Osteoblast (primary cell): ENCODE measurements at regions not wholly inside any gene's neighbourhood (a gene's known extent, or its start where the extent isn't known, plus 50 kb on each side); places are given as distances from the start of the nearest gene placed in this dataset.

Experiments
- DNase-seq: peaks from one replicate; pipeline ENCODE4 v3.0.0; 2011; ENCODE audit warnings: low spot score, mixed read lengths; ENCODE audit not compliant: insufficient read length; ENCODE audit errors: missing footprints
- H2AFZ ChIP-seq: 2 replicates; pipeline ENCODE4 v1.6.0; 2011; ENCODE audit warnings: mild to moderate bottlenecking, low read length
- H3K27ac ChIP-seq: 2 replicates; pipeline ENCODE4 v1.5.1; 2011; ENCODE audit warnings: mild to moderate bottlenecking, low read depth, low read length, moderate library complexity
- H3K27me3 ChIP-seq: 2 replicates; pipeline ENCODE4 v1.6.0; 2012; ENCODE audit warnings: mild to moderate bottlenecking, control low read depth, inconsistent platforms, low read length, moderate library complexity; ENCODE audit not compliant: insufficient read depth
- H3K36me3 ChIP-seq: 2 replicates; pipeline ENCODE4 v1.5.1; 2011; ENCODE audit warnings: mild to moderate bottlenecking, low read length, control low read depth, moderate library complexity; ENCODE audit not compliant: insufficient read depth
- H3K4me1 ChIP-seq: 2 replicates; pipeline ENCODE4 v1.5.1; 2011; ENCODE audit warnings: mild to moderate bottlenecking, low read length, control low read depth, moderate library complexity; ENCODE audit not compliant: insufficient read depth
- H3K4me2 ChIP-seq: 2 replicates; pipeline ENCODE4 v1.6.0; 2011; ENCODE audit warnings: mild to moderate bottlenecking, low read length; ENCODE audit not compliant: insufficient read depth
- H3K4me3 ChIP-seq: fragments of 200-600 bp; sonication (generic); 3 replicates; pipeline ENCODE4 v1.5.1; 2012; ENCODE audit warnings: mild to moderate bottlenecking, low read length, inconsistent platforms; ENCODE audit not compliant: insufficient read depth
- H3K79me2 ChIP-seq: 2 replicates; pipeline ENCODE4 v1.6.0; 2012; ENCODE audit warnings: mild to moderate bottlenecking, low read length, control low read depth, inconsistent platforms; ENCODE audit not compliant: insufficient read depth
- H3K9me3 ChIP-seq: 2 replicates; pipeline ENCODE4 v1.5.1; 2011; ENCODE audit warnings: low read depth, low read length, control low read depth
- H4K20me1 ChIP-seq: 2 replicates; pipeline ENCODE4 v1.6.0; 2012; ENCODE audit warnings: mild to moderate bottlenecking, low read length, control low read depth; ENCODE audit not compliant: insufficient read depth
- TF ChIP-seq, protein P1 (sequence below): IDR thresholded peaks from 2 replicates; pipeline ENCODE4 v1.5.1; 2011; ENCODE audit warnings: mild to moderate bottlenecking, low read depth, low read length, moderate library complexity; ENCODE audit errors: extremely low read depth

DNA sequence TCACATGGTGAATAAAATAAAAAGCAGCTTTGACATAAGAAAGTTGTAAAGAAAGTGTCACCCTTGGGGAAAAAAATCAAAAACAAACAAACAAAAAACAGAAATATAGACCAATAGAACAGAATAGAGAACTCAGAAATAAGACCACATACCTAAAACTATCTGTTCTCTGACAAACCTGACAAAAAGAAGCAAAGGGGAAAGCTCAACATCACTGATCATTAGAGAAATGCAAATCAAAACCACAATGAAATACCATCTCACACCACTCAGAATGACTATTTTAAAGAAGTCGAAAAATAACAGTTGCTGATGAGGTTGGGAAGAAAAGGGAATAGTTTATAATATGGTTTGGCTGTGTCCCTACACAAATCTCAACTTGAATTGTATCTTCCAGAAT, 159.1 kb downstream of the TINAG start:
- no peak overlapping the region for H3K4me3 ChIP-seq
- H3K4me2 ChIP-seq = no peak overlapping the region
- no peak for DNase-seq
- no peaks in the 10 kb centered on the region for H3K79me2 ChIP-seq
- H3K9me3 ChIP-seq = no peaks in the 10 kb centered on the region
- H3K27me3 ChIP-seq = no peaks in the 10 kb centered on the region
- H2AFZ ChIP-seq = no peak overlapping the region
- TF ChIP-seq, protein P1, sequence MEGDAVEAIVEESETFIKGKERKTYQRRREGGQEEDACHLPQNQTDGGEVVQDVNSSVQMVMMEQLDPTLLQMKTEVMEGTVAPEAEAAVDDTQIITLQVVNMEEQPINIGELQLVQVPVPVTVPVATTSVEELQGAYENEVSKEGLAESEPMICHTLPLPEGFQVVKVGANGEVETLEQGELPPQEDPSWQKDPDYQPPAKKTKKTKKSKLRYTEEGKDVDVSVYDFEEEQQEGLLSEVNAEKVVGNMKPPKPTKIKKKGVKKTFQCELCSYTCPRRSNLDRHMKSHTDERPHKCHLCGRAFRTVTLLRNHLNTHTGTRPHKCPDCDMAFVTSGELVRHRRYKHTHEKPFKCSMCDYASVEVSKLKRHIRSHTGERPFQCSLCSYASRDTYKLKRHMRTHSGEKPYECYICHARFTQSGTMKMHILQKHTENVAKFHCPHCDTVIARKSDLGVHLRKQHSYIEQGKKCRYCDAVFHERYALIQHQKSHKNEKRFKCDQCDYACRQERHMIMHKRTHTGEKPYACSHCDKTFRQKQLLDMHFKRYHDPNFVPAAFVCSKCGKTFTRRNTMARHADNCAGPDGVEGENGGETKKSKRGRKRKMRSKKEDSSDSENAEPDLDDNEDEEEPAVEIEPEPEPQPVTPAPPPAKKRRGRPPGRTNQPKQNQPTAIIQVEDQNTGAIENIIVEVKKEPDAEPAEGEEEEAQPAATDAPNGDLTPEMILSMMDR = no peak
- no peaks in the 10 kb centered on the region for H3K4me1 ChIP-seq
- H4K20me1 ChIP-seq = no peaks in the 10 kb centered on the region
- H3K36me3 ChIP-seq = no peaks in the 10 kb centered on the region
- H3K27ac ChIP-seq = no peak overlapping the region

DNA sequence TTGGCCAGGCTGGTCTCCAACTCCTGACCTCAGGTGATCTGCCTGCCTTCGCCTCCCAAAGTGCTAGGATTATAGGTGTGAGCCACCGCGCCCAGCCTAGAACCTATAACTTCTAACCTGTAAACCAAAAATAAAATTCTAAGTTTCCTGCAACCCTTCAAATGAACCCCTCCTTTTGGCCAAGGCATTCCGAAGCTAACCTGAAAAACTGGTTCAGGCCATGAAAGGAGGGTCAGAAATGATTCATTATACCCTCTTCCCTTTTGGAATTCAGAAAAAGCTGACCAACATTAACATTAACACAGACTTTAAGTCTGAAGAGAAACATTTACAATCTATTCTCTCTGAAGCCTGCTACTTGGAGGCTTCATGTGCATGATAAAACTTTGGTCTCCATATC, 165.1 kb downstream of the TINAG start:
- no peak overlapping the region for H3K27ac ChIP-seq
- no peak for DNase-seq
- no peaks in the 10 kb centered on the region for H4K20me1 ChIP-seq
- no peaks in the 10 kb centered on the region for H3K4me1 ChIP-seq
- H3K27me3 ChIP-seq = no peaks in the 10 kb centered on the region
- H3K36me3 ChIP-seq = no peaks in the 10 kb centered on the region
- H3K4me2 ChIP-seq = no peak overlapping the region
- TF ChIP-seq, protein P1 = no peak
- no peak overlapping the region for H2AFZ ChIP-seq
- no peaks in the 10 kb centered on the region for H3K79me2 ChIP-seq
- no peak overlapping the region for H3K4me3 ChIP-seq
- H3K9me3 ChIP-seq = no peaks in the 10 kb centered on the region

DNA sequence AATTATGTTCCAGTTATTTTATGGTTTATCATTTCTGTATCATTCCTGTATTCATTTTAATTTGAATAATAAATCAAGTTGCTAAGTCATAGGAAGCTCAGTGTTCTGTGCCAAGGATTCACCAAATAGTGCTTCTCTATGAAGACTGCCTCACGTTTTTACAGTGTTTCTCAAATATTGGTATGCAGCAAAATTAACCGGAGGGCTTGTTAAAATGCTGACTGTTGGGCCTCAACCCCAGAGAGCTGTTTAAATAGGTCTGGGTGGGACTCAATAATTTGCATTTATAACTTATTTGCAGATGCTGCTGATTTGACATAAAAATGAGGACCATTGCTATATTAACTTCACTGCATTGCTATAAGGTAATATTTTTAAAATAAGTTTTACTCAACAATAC, 166.7 kb downstream of the TINAG start:
- H3K4me3 ChIP-seq = no peak overlapping the region
- H3K27me3 ChIP-seq = no peaks in the 10 kb centered on the region
- H3K4me1 ChIP-seq = no peaks in the 10 kb centered on the region
- no peak overlapping the region for H3K27ac ChIP-seq
- H3K36me3 ChIP-seq = no peaks in the 10 kb centered on the region
- no peaks in the 10 kb centered on the region for H3K9me3 ChIP-seq
- H4K20me1 ChIP-seq = no peaks in the 10 kb centered on the region
- no peak for DNase-seq
- TF ChIP-seq, protein P1 = no peak
- H2AFZ ChIP-seq = no peak overlapping the region
- no peaks in the 10 kb centered on the region for H3K79me2 ChIP-seq
- no peak overlapping the region for H3K4me2 ChIP-seq

DNA sequence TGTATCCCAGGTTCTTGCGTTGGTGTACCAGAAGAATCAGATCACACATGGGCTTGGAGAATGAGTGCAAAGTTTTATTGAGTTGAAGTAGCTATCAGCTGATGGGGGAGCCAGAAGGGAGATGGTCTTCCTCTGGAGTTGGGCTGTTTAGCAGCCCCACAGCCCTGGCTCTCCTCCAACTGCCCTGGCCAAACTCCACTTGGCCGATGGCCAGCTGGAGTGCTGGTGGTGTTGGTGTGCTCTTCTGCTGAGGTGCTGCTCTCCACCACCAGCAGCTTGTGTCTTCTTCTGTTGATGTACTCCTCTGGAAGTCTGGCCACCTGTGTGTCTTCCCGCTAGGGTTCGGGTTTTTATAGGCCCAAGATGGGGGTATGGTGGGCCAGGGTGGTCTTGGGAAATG, 172.8 kb downstream of the TINAG start:
- H3K4me2 ChIP-seq = no peak overlapping the region
- no peak overlapping the region for H3K4me3 ChIP-seq
- no peaks in the 10 kb centered on the region for H3K4me1 ChIP-seq
- H3K27ac ChIP-seq = no peak overlapping the region
- no peak overlapping the region for H2AFZ ChIP-seq
- H3K36me3 ChIP-seq = no peaks in the 10 kb centered on the region
- H3K9me3 ChIP-seq = no peaks in the 10 kb centered on the region
- no peaks in the 10 kb centered on the region for H4K20me1 ChIP-seq
- TF ChIP-seq, protein P1 = no peak
- H3K79me2 ChIP-seq = no peaks in the 10 kb centered on the region
- no peaks in the 10 kb centered on the region for H3K27me3 ChIP-seq
- DNase-seq = no peak
